ENCODE measurements at regions not wholly inside any gene's neighbourhood (a gene's known extent, or its start where the extent isn't known, plus 50 kb on each side); places are given as distances from the start of the nearest gene placed in this dataset.

DNA sequence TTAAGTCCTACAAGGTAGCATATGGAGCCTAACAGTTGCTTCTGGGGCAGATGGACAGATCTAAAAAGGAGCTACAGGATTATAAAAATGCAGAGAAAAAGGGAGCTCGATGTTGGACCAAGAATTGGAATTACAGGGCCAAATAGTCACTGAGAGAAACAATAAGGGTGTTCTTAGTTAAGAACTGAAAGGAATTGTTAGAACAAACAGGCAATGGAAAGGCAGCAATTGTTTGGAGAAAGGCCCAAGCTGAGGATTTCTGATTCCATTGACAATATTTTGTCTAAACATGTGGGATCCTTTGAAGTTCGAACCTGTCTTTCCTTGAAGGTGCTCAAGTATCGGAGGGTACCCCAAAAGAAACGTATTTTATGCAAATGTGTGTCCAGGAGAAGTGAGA lies 513.6 kb upstream of the CDH8 start:
- Mint-ChIP-seq H3K27me3 (ENCODE audit: low read depth) (no peaks in the 10 kb centered on the region), H3K4me3 (no peak overlapping the region), H3K27ac (no peak overlapping the region; a peak in 1 of 7 replicates), H3K9me3 (peaks cover 5 to 10% of the 10 kb centered on the region in 2 experiments), H3K4me1 (peaks cover 9 to 12% of the 10 kb centered on the region in 2 experiments), H3K36me3 (ENCODE audit: insufficient read depth in 1 of 3, low read depth in 3 of 3) (peaks cover 0 to 3% (median 0%) of the 10 kb centered on the region in 3 experiments; a peak in 3 of 7 replicates)
- H2BK120ac ChIP-seq (ENCODE audit: low read depth, low read length, poor library complexity, severe bottlenecking), result no peak overlapping the region
- H4K8ac ChIP-seq (replicated peaks; ENCODE audit: insufficient read length, low read depth, low read length), result no peak overlapping the region
- no peaks in the 10 kb centered on the region for H3K27me3 ChIP-seq (ENCODE audit: insufficient read depth, low read length)
- H2BK15ac ChIP-seq (ENCODE audit: low read depth, low read length), result no peak overlapping the region
- no peak overlapping the region for H2AFZ ChIP-seq (ENCODE audit: low read length)
- DNase-seq, result no peak
- no peak overlapping the region for H3K9ac ChIP-seq (ENCODE audit: extremely low read depth, insufficient read length, low read length)
- no peak overlapping the region for H3K14ac ChIP-seq (ENCODE audit: insufficient read depth, low read length)
- no peak overlapping the region for H2BK12ac ChIP-seq (ENCODE audit: insufficient read length, low read depth, low read length)
- H3K18ac ChIP-seq (ENCODE audit: insufficient read length, low read depth, low read length), result no peak overlapping the region
- H3K56ac ChIP-seq (ENCODE audit: insufficient read length, low read depth, low read length), result no peak overlapping the region
- H3K79me1 ChIP-seq (ENCODE audit: insufficient read depth, low read depth, low read length, poor library complexity, severe bottlenecking), result no peaks in the 10 kb centered on the region
- H2BK5ac ChIP-seq (ENCODE audit: insufficient read length, low read length), result no peak overlapping the region
- H3K4me1 ChIP-seq (ENCODE audit: insufficient read depth, low read length), result no peaks in the 10 kb centered on the region
- TF ChIP-seq, protein P1, sequence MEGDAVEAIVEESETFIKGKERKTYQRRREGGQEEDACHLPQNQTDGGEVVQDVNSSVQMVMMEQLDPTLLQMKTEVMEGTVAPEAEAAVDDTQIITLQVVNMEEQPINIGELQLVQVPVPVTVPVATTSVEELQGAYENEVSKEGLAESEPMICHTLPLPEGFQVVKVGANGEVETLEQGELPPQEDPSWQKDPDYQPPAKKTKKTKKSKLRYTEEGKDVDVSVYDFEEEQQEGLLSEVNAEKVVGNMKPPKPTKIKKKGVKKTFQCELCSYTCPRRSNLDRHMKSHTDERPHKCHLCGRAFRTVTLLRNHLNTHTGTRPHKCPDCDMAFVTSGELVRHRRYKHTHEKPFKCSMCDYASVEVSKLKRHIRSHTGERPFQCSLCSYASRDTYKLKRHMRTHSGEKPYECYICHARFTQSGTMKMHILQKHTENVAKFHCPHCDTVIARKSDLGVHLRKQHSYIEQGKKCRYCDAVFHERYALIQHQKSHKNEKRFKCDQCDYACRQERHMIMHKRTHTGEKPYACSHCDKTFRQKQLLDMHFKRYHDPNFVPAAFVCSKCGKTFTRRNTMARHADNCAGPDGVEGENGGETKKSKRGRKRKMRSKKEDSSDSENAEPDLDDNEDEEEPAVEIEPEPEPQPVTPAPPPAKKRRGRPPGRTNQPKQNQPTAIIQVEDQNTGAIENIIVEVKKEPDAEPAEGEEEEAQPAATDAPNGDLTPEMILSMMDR (conservative IDR thresholded peaks at IDR 0.05), result no peak
- no peak overlapping the region for H4K91ac ChIP-seq (ENCODE audit: insufficient read length, low read depth, low read length)
- H3K23me2 ChIP-seq (ENCODE audit: insufficient read length, low read depth, low read length, poor library complexity, severe bottlenecking), result no peaks in the 10 kb centered on the region
- no peak overlapping the region for H4K5ac ChIP-seq (ENCODE audit: insufficient read length, low read depth, low read length)
- H4K20me1 ChIP-seq (ENCODE audit: control insufficient read depth, insufficient read depth, insufficient read length), result no peaks in the 10 kb centered on the region
- no peaks in the 10 kb centered on the region for H3K79me2 ChIP-seq (ENCODE audit: insufficient read depth, low read length)
- H3K4ac ChIP-seq (ENCODE audit: low read depth, low read length), result no peak overlapping the region
- H3K27ac ChIP-seq (ENCODE audit: insufficient read length, low read depth, low read length), result no peak overlapping the region
- no peak overlapping the region for H3K23ac ChIP-seq (ENCODE audit: insufficient read length, low read depth, low read length)
- H2AK5ac ChIP-seq (ENCODE audit: insufficient read length, low read length), result no peak overlapping the region
- no CpG with 5 or more reads among the region's 4 CpGs for WGBS (ENCODE audit: extremely low coverage, insufficient read length, low lambda C conversion rate)
- no peak overlapping the region for H3K4me2 ChIP-seq (ENCODE audit: insufficient read depth, insufficient read length, low read length)
- H2BK20ac ChIP-seq (ENCODE audit: low read depth, low read length, poor library complexity, severe bottlenecking), result no peak overlapping the region
- no peak overlapping the region for H3T11ph ChIP-seq (ENCODE audit: low read length)
- no peaks in the 10 kb centered on the region for H3K9me3 ChIP-seq (ENCODE audit: control insufficient read depth, low read depth, low read length)

Measured in H9 (cell line).